B cell (primary cell): ENCODE measurements at regions not wholly inside any gene's neighbourhood (a gene's known extent, or its start where the extent isn't known, plus 50 kb on each side); places are given as distances from the start of the nearest gene placed in this dataset.
A peak's percentile ranks its signal among the peaks of the same experiment; 100 is the strongest.

Experiments
- ATAC-seq: fragments of 200-7000 bp; cut with Tn5 transposase; one replicate; pipeline ENCODE4 v1.10.0; 2021; ENCODE audit warnings: low read depth, mild to moderate bottlenecking, moderate number of reproducible peaks, moderate library complexity
- CTCF ChIA-PET: fragments of 350-600 bp; sonication (Branson Sonifier 250); formaldehyde crosslinking; loops from one replicate; lab custom pipeline; 2021; ENCODE audit warnings: antibody characterized with exemption, inconsistent platforms; lab: Charles Lee
- POLR2A ChIA-PET: fragments of 350-600 bp; sonication (Branson Sonifier 250); formaldehyde crosslinking; loops from one replicate; lab custom pipeline; 2021; ENCODE audit warnings: antibody characterized with exemption; lab: Charles Lee
- DNase-seq: peaks from one replicate; pipeline ENCODE4 v3.0.0; 2013
- H2AFZ ChIP-seq: 2 replicates; pipeline ENCODE4 v1.6.1; 2012; ENCODE audit warnings: mild to moderate bottlenecking, low read depth, low read length; ENCODE audit not compliant: insufficient read depth, poor library complexity, severe bottlenecking
- H3K27ac ChIP-seq, 2 donors: 1 replicate in 1 of 2; 2 replicates in 1 of 2; pipeline ENCODE4 v1.5.1; 2012 to 2013; ENCODE audit warnings: low read length in 2 of 2, mild to moderate bottlenecking in 2 of 2, moderate library complexity in 1 of 2
- H3K27me3 ChIP-seq, 4 experiments: fragments of 200-600 bp in 1 of 4; sonication (generic) in 1 of 4; replicated peaks in 1 of 4; 1 replicate in 2 of 4; 2 replicates in 2 of 4; pipeline versions ENCODE4 v1.6.1 to v1.7.0; 2013 to 2016; ENCODE audit warnings: low read length in 3 of 4, mild to moderate bottlenecking in 2 of 4, mixed read lengths in 1 of 4, moderate library complexity in 1 of 4; ENCODE audit not compliant: insufficient read depth in 4 of 4, control insufficient read depth in 3 of 4; ENCODE audit errors: control extremely low read depth in 1 of 4
- H3K36me3 ChIP-seq, 2 experiments: replicated peaks in 1 of 2; 1 replicate in 1 of 2; 2 replicates in 1 of 2; pipeline versions ENCODE4 v1.6.1 to v1.7.1; 2013; ENCODE audit warnings: low read length in 1 of 2; ENCODE audit not compliant: insufficient read depth in 2 of 2, control insufficient read depth in 1 of 2; ENCODE audit errors: control extremely low read depth in 1 of 2, extremely low read depth in 1 of 2
- H3K4me1 ChIP-seq, 2 donors: fragments of 200-600 bp in 1 of 2; sonication (generic) in 1 of 2; 1 replicate in 1 of 2; 2 replicates in 1 of 2; pipeline versions ENCODE4 v1.5.1 to v1.6.1; 2013 to 2017; ENCODE audit warnings: low read length in 2 of 2; ENCODE audit not compliant: control insufficient read depth in 2 of 2, insufficient read depth in 2 of 2
- H3K4me2 ChIP-seq: replicated peaks from 2 replicates; pipeline ENCODE3; 2012; ENCODE audit warnings: mild to moderate bottlenecking, low read depth, low read length; ENCODE audit not compliant: poor library complexity, severe bottlenecking
- H3K4me3 ChIP-seq, 5 experiments: fragments of 200-600 bp in 1 of 5; sonication (generic) in 1 of 5; 1 replicate in 3 of 5; 2 replicates in 2 of 5; pipeline versions ENCODE4 v1.5.1 to v1.7.0; 2011 to 2016; ENCODE audit warnings: low read length in 4 of 5, mild to moderate bottlenecking in 4 of 5, low read depth in 2 of 5, control low read depth in 1 of 5, moderate library complexity in 1 of 5; ENCODE audit not compliant: insufficient read depth in 1 of 5; ENCODE audit errors: control extremely low read depth in 1 of 5, extremely low read depth in 1 of 5
- H3K79me2 ChIP-seq: fragments of 200-600 bp; sonication (generic); one replicate; pipeline ENCODE4 v1.6.0; 2016; ENCODE audit warnings: low read length; ENCODE audit not compliant: control insufficient read depth, insufficient read depth
- H3K9ac ChIP-seq: fragments of 200-600 bp; sonication (generic); 2 replicates; pipeline ENCODE4 v1.6.1; 2017; ENCODE audit warnings: mild to moderate bottlenecking, low read length, moderate library complexity
- H3K9me3 ChIP-seq, 3 donors: one replicate each; pipeline versions ENCODE4 v1.6.1 to v1.7.1; 2013; ENCODE audit warnings: low read length in 2 of 3; ENCODE audit not compliant: control insufficient read depth in 2 of 3, insufficient read depth in 1 of 3; ENCODE audit errors: control extremely low read depth in 1 of 3
- H4K20me1 ChIP-seq: 2 replicates; pipeline ENCODE4 v1.6.0; 2012; ENCODE audit warnings: mild to moderate bottlenecking, low read length; ENCODE audit not compliant: insufficient read depth, control insufficient read depth, poor library complexity, severe bottlenecking
- H3K27ac Mint-ChIP-seq: one replicate; pipeline ENCODE4 v1.8.0; 2021; ENCODE audit warnings: mixed read lengths
- H3K27me3 Mint-ChIP-seq: one replicate; pipeline ENCODE4 v1.8.0; 2021; ENCODE audit warnings: mixed read lengths
- H3K4me1 Mint-ChIP-seq: one replicate; pipeline ENCODE4 v1.8.0; 2021; ENCODE audit warnings: mixed read lengths
- H3K4me3 Mint-ChIP-seq: one replicate; pipeline ENCODE4 v1.8.0; 2021; ENCODE audit warnings: mixed read lengths
- H3K9me3 Mint-ChIP-seq: one replicate; pipeline ENCODE4 v1.8.0; 2022; ENCODE audit warnings: mixed read lengths; ENCODE audit not compliant: insufficient read depth
- EZH2 ChIP-seq: IDR thresholded peaks from 2 replicates; pipeline ENCODE4 v1.6.1; 2012; ENCODE audit warnings: borderline replicate concordance, low read depth, mild to moderate bottlenecking, moderate library complexity, low read length; ENCODE audit not compliant: insufficient read depth, poor library complexity, severe bottlenecking
- whole genome bisulfite sequencing: methylation state at CpG from one replicate; pipeline ENCODE4 v1.1.5; 2013; ENCODE audit warnings: missing lambda C conversion rate; ENCODE audit not compliant: insufficient coverage; 5-methylcytosine and 5-hydroxymethylcytosine counted together
- intact Hi-C: fragments of 100-400 bp; cut with micrococcal nuclease; formaldehyde crosslinking; loops from one replicate; pipeline ENCODE4 v1.10.0; 2022
- TF ChIP-seq, protein P1 (sequence below): fragments of 200-600 bp; IDR thresholded peaks from one replicate; pipeline ENCODE4 v1.8.0; 2022; ENCODE audit warnings: antibody characterized with exemption, mild to moderate bottlenecking

DNA sequence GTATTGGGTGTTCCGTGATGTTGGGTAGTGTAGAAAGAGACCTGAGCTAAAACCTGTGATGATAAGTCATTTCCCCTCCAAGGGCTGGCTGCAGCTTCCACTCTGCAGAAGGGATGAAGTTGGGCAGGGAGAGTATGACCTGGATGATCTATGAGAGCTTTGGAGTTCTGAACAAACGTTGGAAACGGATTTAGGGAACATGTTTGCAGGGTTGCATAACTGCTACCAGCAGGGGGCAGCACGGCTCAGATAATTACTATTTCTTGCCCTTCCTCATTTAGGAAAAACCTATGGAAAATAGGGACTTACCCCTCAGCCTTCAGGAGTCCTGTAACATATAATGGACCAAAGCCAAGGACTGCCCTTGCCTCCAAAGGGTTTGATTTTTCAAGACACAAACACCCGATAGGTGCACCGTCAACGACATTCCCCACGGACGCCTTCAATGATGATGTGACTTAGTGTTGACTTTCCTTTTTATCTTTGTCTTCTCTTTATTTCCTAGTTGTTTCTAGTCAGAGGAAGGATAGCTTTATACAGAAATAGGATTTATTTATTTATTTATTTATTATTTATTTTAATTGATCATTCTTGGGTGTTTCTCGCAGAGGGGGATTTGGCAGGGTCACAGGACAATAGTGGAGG, 164.9 kb upstream of the SASH1 start:
- no peak overlapping the region for H2AFZ ChIP-seq

DNA sequence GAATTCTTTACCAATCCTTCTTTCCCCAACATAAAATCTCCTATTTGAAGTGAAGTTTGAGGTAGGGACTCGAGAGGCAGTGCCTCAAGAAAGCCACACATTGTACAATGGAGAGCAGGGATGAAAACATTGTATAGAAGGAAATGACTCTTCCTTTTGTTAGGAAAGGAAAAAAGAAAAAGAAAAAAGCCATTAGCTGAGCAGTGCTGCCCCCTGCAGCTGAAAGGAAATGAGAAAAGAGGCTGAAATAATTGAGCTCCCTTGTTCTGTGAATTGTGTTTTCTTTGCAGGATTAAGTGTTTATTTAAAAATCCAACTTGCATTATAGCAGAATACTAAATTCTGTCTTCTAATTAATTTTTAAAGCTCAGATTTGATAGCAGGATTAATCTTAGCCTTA, 162.9 kb upstream of the SASH1 start:
- Histone ChIP-seq H3K36me3 (no peaks in the 10 kb centered on the region), H3K27ac (no peak overlapping the region), H3K79me2 (no peaks in the 10 kb centered on the region), H3K4me1 (no peaks in the 10 kb centered on the region), H3K9me3 (peaks cover 0 to 2% (median 0%) of the 10 kb centered on the region in 3 donors), H3K4me2 (no peak overlapping the region), H3K9ac (no peak overlapping the region), H3K4me3 (no peak overlapping the region), H3K27me3 (peaks cover 0 to 2% (median 0%) of the 10 kb centered on the region in 4 experiments), H2AFZ (no peak overlapping the region), H4K20me1 (no peaks in the 10 kb centered on the region)
- no peak overlapping the region for H3K4me3 Mint-ChIP-seq
- TF ChIP-seq, protein P1, sequence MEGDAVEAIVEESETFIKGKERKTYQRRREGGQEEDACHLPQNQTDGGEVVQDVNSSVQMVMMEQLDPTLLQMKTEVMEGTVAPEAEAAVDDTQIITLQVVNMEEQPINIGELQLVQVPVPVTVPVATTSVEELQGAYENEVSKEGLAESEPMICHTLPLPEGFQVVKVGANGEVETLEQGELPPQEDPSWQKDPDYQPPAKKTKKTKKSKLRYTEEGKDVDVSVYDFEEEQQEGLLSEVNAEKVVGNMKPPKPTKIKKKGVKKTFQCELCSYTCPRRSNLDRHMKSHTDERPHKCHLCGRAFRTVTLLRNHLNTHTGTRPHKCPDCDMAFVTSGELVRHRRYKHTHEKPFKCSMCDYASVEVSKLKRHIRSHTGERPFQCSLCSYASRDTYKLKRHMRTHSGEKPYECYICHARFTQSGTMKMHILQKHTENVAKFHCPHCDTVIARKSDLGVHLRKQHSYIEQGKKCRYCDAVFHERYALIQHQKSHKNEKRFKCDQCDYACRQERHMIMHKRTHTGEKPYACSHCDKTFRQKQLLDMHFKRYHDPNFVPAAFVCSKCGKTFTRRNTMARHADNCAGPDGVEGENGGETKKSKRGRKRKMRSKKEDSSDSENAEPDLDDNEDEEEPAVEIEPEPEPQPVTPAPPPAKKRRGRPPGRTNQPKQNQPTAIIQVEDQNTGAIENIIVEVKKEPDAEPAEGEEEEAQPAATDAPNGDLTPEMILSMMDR = no peak
- TF ChIP-seq EZH2 = no peak
- POLR2A ChIA-PET = no interaction called here
- H3K27me3 Mint-ChIP-seq = peaks cover 25% of the 10 kb centered on the region
- intact Hi-C loops = no loop called here
- no peak for DNase-seq
- WGBS = no CpG with 5 or more reads among the region's 1 CpG
- ATAC-seq = no peak
- H3K4me1 Mint-ChIP-seq = no peaks in the 10 kb centered on the region
- H3K27ac Mint-ChIP-seq = no peak overlapping the region
- CTCF ChIA-PET = interaction anchor here (1.4 kb wide), 1 partner anchor 14 kb away, joined by 3 read pairs; no protein-coding TSS in a partner anchor
- H3K9me3 Mint-ChIP-seq = peaks cover 2% of the 10 kb centered on the region

More for the DNA sequence above, 164.9 kb upstream of the SASH1 start:
- no peak overlapping the region for H3K4me2 ChIP-seq
- H3K27ac Mint-ChIP-seq = no peak overlapping the region
- no peak for ATAC-seq
- 50% methylated on average over 2 of the region's 10 CpGs for WGBS
- peaks cover 2% of the 10 kb centered on the region for H3K9me3 Mint-ChIP-seq
- no peaks in the 10 kb centered on the region for H3K79me2 ChIP-seq
- H4K20me1 ChIP-seq = no peaks in the 10 kb centered on the region
- no peak for TF ChIP-seq EZH2
- TF ChIP-seq, protein P1 = peak; percentile 35
- no peaks in the 10 kb centered on the region for H3K4me1 ChIP-seq
- H3K4me1 Mint-ChIP-seq = no peaks in the 10 kb centered on the region
- peaks cover 18% of the 10 kb centered on the region for H3K27me3 Mint-ChIP-seq
- peaks cover 0 to 2% (median 0%) of the 10 kb centered on the region in 4 experiments for H3K27me3 ChIP-seq
- no peaks in the 10 kb centered on the region for H3K9me3 ChIP-seq
- ChIA-PET POLR2A (no interaction called here), CTCF (interaction anchor here (1.1 to 1.8 kb wide), 4 partner anchors 12 to 286 kb away, joined by 3 to 8 read pairs (median 4); no protein-coding TSS in a partner anchor)
- no peak for DNase-seq
- intact Hi-C loops = no loop called here
- H3K9ac ChIP-seq = no peak overlapping the region
- no peak overlapping the region for H3K4me3 ChIP-seq
- no peaks in the 10 kb centered on the region for H3K36me3 ChIP-seq
- no peak overlapping the region for H3K27ac ChIP-seq
- H3K4me3 Mint-ChIP-seq = no peak overlapping the region
